Breast epithelium (tissue), 3 donors: ENCODE measurements at regions not wholly inside any gene's neighbourhood (a gene's known extent, or its start where the extent isn't known, plus 50 kb on each side); places are given as distances from the start of the nearest gene placed in this dataset.

Experiments
- POLR2A ChIP-seq: fragments of 450-650 bp; IDR thresholded peaks from one replicate; pipeline ENCODE4 v1.6.1; 2016; ENCODE audit warnings: antibody characterized with exemption, mild to moderate bottlenecking, moderate library complexity
- TF ChIP-seq, protein P1 (sequence below), 3 donors: fragments of 450-650 bp; IDR thresholded peaks; one replicate each; pipeline ENCODE4 v1.5.1; 2016 to 2017; ENCODE audit warnings: antibody characterized with exemption in 3 of 3, mild to moderate bottlenecking in 3 of 3, moderate library complexity in 3 of 3

GRCh38 chr6:159627939-159628338 lies 65.1 kb downstream of the SOD2 start:
- TF ChIP-seq, protein P1, sequence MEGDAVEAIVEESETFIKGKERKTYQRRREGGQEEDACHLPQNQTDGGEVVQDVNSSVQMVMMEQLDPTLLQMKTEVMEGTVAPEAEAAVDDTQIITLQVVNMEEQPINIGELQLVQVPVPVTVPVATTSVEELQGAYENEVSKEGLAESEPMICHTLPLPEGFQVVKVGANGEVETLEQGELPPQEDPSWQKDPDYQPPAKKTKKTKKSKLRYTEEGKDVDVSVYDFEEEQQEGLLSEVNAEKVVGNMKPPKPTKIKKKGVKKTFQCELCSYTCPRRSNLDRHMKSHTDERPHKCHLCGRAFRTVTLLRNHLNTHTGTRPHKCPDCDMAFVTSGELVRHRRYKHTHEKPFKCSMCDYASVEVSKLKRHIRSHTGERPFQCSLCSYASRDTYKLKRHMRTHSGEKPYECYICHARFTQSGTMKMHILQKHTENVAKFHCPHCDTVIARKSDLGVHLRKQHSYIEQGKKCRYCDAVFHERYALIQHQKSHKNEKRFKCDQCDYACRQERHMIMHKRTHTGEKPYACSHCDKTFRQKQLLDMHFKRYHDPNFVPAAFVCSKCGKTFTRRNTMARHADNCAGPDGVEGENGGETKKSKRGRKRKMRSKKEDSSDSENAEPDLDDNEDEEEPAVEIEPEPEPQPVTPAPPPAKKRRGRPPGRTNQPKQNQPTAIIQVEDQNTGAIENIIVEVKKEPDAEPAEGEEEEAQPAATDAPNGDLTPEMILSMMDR (IDR thresholded peaks at IDR 0.05), result no peak
- no peak for TF ChIP-seq POLR2A
